Vagina (tissue), 2 donors: ENCODE measurements at regions not wholly inside any gene's neighbourhood (a gene's known extent, or its start where the extent isn't known, plus 50 kb on each side); places are given as distances from the start of the nearest gene placed in this dataset.
"Not testable (repeated sequence)": the region's sequence is repeated elsewhere in the genome, so short reads cannot be mapped to it uniquely, and the experiment has no call there.

Experiments used
- DNase-seq, 2 donors: peaks; one replicate each; pipeline ENCODE4 v3.0.0-alpha.2; 2017; ENCODE audit errors: extremely low spot score in 2 of 2
- H3K27ac ChIP-seq: fragments of 200-600 bp; sonication (generic); one replicate; pipeline ENCODE4 v1.5.1; 2019
- H3K27me3 ChIP-seq: fragments of 200-600 bp; sonication (generic); one replicate; pipeline ENCODE4 v1.5.1; 2019
- H3K36me3 ChIP-seq, 2 donors: fragments of 200-600 bp; sonication (generic); one replicate each; pipeline ENCODE4 v1.5.1; 2017 to 2019
- H3K4me1 ChIP-seq: fragments of 200-600 bp; sonication (generic); one replicate; pipeline ENCODE4 v1.5.1; 2019
- H3K4me3 ChIP-seq, 2 donors: fragments of 200-600 bp; sonication (generic); 1 replicate in 1 of 2; 2 replicates in 1 of 2; pipeline ENCODE4 v1.5.1; 2016 to 2019
- H3K9me3 ChIP-seq: fragments of 200-600 bp; sonication (generic); one replicate; pipeline ENCODE4 v1.5.1; 2019
- POLR2A ChIP-seq, 2 donors: fragments of 450-650 bp; IDR thresholded peaks; one replicate each; pipeline ENCODE4 v1.6.1; 2017; ENCODE audit warnings: antibody characterized with exemption in 2 of 2, mild to moderate bottlenecking in 2 of 2, moderate library complexity in 2 of 2
- POLR2AphosphoS5 ChIP-seq, 2 donors: sonication (generic); formaldehyde crosslinking; IDR thresholded peaks; one replicate each; pipeline ENCODE4 v1.9.0; 2017; ENCODE audit warnings: antibody characterized with exemption in 2 of 2, mild to moderate bottlenecking in 2 of 2, low read depth in 1 of 2; ENCODE audit not compliant: insufficient read depth in 1 of 2
- intact Hi-C: fragments of 100-400 bp; cut with DNase I; formaldehyde crosslinking; loops from one replicate; pipeline ENCODE4 v1.15.1; 2023

DNA sequence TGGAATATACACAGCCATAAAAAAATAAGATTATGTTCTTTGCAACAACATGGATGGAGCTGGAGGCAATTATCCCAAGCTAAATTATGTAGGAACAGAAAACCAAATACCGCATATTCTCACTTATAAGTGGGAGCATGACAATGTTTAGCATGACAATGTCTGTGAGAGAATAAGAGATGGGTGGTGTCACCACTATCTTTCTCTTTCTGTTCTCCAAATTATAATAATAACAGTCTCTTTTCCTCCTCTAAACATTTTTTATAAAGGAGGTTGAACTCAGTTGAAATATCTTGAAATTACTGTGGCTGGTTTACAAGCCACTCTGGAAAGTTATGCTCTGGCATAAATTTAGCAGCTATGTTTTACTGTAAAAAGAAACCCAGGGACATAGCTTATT is 108.4 kb upstream of the NBPF19 start:
- intact Hi-C loops, H3K27ac ChIP-seq, H3K9me3 ChIP-seq: not testable (repeated sequence)

DNA sequence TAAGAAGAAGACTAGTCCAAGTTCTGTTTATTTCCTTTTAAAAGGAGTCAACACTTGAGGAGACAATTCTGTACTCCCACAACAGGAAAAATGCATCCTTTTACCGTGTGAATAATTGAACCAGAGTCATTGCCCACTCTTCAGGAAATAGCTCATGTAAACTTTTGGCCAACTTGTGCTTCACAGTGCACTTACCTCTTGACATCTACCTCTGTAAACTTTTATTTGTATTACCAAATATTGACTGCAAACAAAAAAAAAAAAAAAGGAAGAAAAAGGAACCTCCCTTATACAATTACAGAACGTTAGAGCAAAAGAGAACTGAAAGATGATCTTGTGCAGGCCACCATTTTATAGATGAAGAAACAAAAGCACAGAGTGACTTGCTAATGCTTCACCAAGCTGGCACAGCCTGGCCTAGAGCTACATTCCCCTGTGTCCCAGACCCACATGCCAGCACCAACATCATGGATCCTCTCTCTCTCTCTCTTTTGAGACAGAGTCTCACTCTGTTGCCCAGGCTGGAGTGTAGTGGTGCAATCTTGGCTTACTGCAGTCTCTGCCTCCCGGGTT is 107.3 kb upstream of the NBPF19 start:
- H3K36me3 ChIP-seq, H3K4me1 ChIP-seq, DNase-seq, H3K27me3 ChIP-seq, H3K9me3 ChIP-seq, H3K27ac ChIP-seq, intact Hi-C loops, H3K4me3 ChIP-seq: not testable (repeated sequence)

More for the DNA sequence above, 108.4 kb upstream of the NBPF19 start:
- H3K27me3 ChIP-seq, H3K36me3 ChIP-seq, DNase-seq, H3K4me1 ChIP-seq, H3K4me3 ChIP-seq: not testable (repeated sequence)

DNA sequence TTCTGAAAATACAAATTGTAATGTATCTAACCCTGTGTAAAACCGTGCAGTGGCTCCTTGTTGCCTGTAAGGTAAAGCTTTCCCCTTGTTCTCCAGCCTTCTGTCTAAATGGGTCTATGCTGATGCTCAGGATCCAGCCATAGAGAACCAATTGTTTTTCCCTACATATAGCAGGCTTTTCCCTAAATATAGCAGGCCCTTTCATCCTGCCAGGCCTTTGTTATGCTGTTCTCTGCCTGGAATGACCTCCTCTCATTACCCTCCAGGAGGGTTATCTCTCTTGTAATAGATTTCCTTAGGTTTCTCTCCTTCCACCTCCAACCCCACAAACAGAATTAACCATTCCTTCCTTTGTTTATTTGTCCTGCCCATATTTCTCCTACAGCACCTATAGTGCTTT is 106.5 kb upstream of the NBPF19 start:
- H3K27ac ChIP-seq, H3K4me1 ChIP-seq, H3K4me3 ChIP-seq, H3K36me3 ChIP-seq, H3K27me3 ChIP-seq, H3K9me3 ChIP-seq, DNase-seq, intact Hi-C loops: not testable (repeated sequence)

DNA sequence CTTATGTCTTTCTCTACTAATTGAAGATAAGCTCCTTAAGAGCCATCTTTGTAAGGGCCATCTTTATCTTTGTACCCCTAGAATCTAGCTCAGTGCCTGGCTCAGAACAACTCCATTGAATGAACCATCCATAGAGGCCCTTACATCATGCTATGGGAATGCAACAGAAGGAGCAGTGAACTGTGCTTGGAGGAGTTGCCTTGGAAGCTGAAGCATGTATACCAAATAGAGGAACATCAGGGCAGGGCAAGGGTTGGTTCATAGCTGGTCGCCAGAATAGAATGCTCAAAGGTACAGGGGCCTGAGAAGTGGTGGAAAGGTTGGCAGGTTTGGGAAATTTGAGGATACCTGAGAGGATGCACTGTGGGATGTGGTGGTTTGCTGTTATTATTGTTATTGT is 105.8 kb upstream of the NBPF19 start:
- H3K27me3 ChIP-seq, DNase-seq, H3K9me3 ChIP-seq, H3K27ac ChIP-seq, H3K36me3 ChIP-seq, H3K4me3 ChIP-seq, intact Hi-C loops, H3K4me1 ChIP-seq: not testable (repeated sequence)

DNA sequence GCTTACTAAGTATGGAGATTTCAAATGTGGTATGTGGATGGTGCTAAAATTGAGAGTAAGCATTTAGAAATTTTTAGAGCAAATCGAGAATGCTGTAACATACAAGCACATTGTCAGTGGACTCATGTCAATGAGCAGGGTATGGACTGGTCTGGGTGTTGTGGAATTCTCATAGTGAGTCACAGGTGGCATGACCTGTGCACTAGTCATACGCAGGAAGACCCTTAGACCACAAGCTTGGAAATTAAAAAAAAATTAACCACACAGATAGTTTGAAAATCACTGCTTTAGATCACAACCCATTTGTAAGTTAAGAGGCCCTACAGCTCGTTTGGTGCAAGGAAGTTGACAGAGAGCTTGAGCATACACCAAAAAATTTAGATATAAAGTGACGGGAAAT is 102.9 kb upstream of the NBPF19 start:
- H3K9me3 ChIP-seq, H3K27ac ChIP-seq, H3K36me3 ChIP-seq, H3K27me3 ChIP-seq, DNase-seq, H3K4me3 ChIP-seq, H3K4me1 ChIP-seq, intact Hi-C loops: not testable (repeated sequence)

DNA sequence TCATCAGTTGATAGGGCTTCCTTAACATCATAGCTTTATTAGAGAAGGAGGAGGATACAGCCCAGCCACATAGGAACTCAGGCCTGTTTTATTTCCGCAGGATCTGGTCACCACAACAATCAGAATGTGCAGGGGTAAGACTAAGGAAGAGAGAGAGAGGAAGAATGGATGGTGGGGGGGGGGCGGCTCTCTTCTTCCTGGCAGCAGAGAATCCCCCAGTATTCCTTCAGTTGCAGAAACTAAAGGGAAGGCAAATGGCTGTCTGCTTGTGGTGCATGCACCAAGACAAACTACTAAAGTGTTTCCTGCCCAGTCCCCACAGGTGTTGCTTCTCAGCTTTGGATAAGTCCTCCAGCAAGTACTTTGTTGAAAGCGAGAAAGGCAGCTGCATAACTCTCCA is 96.4 kb upstream of the NBPF19 start:
- DNase-seq, H3K9me3 ChIP-seq, H3K27ac ChIP-seq, H3K4me3 ChIP-seq, H3K4me1 ChIP-seq, H3K27me3 ChIP-seq, H3K36me3 ChIP-seq, intact Hi-C loops: not testable (repeated sequence)

DNA sequence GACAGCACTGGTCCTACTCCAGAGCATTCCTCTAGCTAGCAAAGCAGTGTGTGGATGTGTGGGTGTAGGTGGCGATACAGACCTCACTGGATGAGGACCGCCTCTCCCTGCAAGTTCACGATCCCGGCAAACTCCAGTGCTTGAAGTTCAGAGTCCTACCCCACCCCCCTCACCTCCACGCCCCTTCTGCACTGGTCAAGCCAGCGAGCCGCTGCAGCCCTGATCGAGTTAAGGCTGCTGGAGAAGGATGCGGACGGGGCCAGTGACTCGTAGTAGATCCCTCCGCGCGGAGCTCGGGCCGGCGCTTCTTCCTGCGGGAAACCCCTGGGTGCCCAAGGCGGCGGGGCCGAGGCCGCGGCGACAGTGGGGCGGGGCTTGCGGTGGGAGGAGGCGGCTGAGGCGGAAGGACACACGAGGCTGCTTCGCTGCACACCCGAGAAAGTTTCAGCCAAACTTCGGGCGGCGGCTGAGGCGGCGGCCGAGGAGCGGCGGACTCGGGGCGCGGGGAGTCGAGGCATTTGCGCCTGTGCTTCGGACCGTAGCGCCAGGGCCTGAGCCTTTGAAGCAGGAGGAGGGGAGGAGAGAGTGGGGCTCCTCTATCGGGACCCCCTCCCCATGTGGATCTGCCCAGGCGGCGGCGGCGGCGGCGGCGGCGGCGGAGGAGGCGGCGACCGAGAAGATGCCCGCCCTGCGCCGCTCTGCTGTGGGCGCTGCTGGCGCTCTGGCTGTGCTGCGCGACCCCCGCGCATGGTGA is 84.5 kb upstream of the NBPF19 start:
- intact Hi-C loops, H3K9me3 ChIP-seq, H3K4me1 ChIP-seq, H3K36me3 ChIP-seq, H3K27ac ChIP-seq, H3K27me3 ChIP-seq: not testable (repeated sequence)
- peak in 1 of 2 donors; percentile 64 for TF ChIP-seq POLR2AphosphoS5 (IDR thresholded peaks at IDR 0.05; ENCODE audit: insufficient read depth in 1 of 2, low read depth in 1 of 2)
- TF ChIP-seq POLR2A (IDR thresholded peaks at IDR 0.05) = peak in 1 of 2 donors; percentile 54
- DNase-seq = peak in 1 of 2 donors; percentile 60
- H3K4me3 ChIP-seq = peak overlapping the region; percentile 42 to 48

DNA sequence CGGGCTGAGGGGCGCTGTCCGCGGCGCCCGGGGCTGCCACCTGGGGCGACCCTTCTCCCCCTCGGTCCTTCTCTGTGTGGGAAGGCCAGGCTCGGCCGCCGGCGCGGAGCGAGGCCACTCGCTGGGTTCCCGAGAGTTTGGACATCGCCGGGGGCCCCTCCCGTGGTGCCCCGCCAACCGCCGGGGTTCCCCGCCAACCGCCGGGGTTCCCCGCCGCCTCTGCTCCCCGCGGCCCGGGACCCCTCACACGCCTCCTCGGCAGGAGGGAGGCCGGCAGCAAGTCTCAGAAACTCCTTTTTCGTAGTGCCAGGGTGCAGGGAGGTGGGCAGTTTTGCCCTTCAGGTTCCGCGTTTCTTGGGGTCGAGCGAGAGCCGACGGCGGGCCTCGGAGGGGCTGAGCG is 83.9 kb upstream of the NBPF19 start:
- H3K27ac ChIP-seq = not testable (repeated sequence)
- peak overlapping the region; percentile 42 to 48 for H3K4me3 ChIP-seq

DNA sequence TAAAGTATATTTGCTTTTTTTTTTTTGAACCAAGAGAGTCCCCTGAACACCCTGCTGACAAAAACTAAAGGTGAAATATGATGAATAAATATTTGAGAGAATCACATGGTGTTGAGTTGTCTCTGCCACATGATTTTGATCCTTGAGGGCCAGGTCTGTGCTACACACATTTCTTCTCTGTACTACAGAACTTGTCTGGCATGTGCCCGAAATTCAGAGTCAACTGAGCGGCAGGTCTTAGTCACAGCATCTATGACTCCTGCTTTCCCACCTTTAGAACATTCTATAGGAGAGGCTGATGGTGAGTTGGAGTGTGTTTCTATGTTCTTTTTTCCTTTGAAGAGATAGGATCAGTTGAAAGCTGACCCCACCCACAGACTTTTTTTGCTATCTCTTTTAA is 79.0 kb upstream of the NBPF19 start:
- H3K36me3 ChIP-seq, DNase-seq, H3K4me3 ChIP-seq, H3K27me3 ChIP-seq, intact Hi-C loops, H3K4me1 ChIP-seq, H3K27ac ChIP-seq, H3K9me3 ChIP-seq: not testable (repeated sequence)

More for the DNA sequence above, 83.9 kb upstream of the NBPF19 start:
- H3K9me3 ChIP-seq, H3K36me3 ChIP-seq, intact Hi-C loops, H3K4me1 ChIP-seq, DNase-seq, H3K27me3 ChIP-seq: not testable (repeated sequence)

DNA sequence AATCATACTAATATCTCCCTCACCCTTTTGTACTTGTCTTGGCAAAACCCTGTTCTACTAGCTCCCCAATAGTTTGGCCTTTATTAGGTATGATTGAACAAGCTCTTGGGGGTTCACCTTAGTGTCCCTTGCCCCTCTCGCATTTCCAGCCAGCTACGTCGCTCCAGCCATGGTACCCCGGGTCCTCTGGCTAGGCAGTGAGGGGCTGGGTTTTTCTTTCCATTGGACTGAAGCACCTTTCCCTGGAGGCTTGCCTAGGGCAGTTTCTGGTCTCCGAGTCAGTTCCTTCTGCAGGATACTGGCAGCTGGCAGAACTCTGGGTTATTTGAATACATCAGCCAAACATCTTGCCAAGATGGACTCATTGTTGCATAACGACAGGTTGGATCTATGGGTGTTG is 76.3 kb upstream of the NBPF19 start:
- H3K4me3 ChIP-seq, H3K9me3 ChIP-seq, H3K27ac ChIP-seq, intact Hi-C loops, H3K4me1 ChIP-seq, H3K36me3 ChIP-seq, H3K27me3 ChIP-seq, DNase-seq: not testable (repeated sequence)

DNA sequence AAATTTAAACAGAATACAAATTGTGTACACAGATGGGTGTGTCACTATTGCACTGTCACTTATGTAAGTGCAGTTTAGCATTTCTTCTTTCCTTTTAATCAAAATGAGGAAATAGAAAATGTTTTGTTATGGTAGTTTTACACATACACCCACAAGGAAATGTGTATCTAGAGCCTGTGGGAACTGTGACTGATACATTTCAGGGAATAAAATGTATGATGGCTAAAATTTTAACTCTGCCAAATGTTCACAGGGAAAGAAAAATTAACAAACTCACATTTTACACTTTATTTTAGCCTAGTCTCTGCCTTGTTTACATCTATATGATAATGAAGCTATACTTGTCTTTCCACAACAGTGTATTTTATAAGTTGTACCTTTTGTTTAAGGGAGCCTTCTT is 66.4 kb upstream of the NBPF19 start:
- H3K27ac ChIP-seq, intact Hi-C loops, H3K4me1 ChIP-seq, H3K9me3 ChIP-seq, DNase-seq, H3K4me3 ChIP-seq, H3K36me3 ChIP-seq, H3K27me3 ChIP-seq: not testable (repeated sequence)

DNA sequence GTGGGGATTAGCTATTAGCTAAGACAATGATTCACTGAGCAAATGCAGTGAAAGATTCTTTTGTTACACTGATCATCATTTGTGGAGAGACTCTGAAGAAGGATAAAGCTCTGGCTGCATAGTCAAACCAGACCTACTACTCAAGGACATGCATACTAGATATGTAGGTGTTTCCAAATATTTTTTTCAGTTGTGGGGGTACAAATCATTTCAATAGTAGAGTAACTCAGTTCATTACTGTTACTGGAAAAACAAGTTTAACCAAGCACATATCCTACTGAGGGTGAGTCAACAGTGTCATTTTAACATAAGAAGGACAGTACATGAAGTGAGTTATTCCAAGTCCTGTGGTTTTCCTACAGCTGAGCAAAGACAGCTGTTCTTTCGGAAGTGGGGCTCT is 59.5 kb upstream of the NBPF19 start:
- DNase-seq, H3K36me3 ChIP-seq, H3K9me3 ChIP-seq, H3K27ac ChIP-seq, H3K4me1 ChIP-seq, intact Hi-C loops, H3K4me3 ChIP-seq, H3K27me3 ChIP-seq: not testable (repeated sequence)

DNA sequence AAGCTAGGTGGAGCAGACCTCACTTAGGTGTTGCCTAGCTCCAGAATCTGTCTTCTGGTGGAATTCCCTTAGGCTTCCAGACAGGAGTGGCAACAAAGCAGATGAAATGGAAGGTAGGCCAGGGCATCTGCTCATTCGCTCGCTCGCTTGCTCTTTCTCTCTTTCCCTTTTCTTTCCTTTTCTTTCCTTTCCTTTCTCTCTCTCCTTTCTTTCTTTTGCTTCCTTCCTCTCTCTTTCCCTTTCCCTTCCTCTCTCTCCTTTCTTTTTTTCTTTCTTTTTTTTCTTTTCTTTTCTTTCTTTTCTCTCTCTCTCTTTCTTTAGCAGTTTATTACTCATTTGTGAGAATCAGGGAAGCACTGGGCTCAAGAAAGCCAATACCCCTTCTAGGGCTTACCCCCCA is 56.1 kb upstream of the NBPF19 start:
- H3K27ac ChIP-seq, H3K9me3 ChIP-seq, intact Hi-C loops, H3K36me3 ChIP-seq, H3K4me3 ChIP-seq, H3K4me1 ChIP-seq, DNase-seq, H3K27me3 ChIP-seq: not testable (repeated sequence)

DNA sequence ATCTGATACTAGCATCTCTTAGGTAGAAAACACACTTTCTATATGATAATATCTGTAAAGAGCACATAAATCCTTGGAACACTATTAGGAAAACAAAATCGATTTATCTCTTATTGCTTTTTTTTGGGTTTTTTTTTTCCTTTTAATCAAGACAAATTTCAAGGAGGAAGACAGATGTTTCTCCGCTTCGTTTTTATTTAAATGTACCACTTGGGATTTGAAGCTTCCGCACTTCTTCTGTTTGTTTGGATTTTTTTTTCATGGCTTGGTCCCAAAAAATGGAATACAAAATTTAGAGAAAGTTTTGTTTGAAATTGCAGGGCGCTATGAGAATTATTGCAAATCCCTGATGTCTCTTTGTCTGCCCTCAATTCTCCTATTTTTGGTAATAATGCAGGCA is 51.7 kb upstream of the NBPF19 start:
- H3K4me3 ChIP-seq, H3K27me3 ChIP-seq, H3K36me3 ChIP-seq, DNase-seq, intact Hi-C loops, H3K9me3 ChIP-seq, H3K27ac ChIP-seq, H3K4me1 ChIP-seq: not testable (repeated sequence)
